HG03175 (cell line): ENCODE measurements at regions not wholly inside any gene's neighbourhood (a gene's known extent, or its start where the extent isn't known, plus 50 kb on each side); places are given as distances from the start of the nearest gene placed in this dataset.

Experiments used
- ATAC-seq: cut with Tn5 transposase; IDR thresholded peaks from one replicate; pipeline ENCODE4 v1.9.1; 2021; ENCODE audit warnings: mild to moderate bottlenecking, moderate library complexity; ENCODE audit not compliant: unreplicated experiment

DNA sequence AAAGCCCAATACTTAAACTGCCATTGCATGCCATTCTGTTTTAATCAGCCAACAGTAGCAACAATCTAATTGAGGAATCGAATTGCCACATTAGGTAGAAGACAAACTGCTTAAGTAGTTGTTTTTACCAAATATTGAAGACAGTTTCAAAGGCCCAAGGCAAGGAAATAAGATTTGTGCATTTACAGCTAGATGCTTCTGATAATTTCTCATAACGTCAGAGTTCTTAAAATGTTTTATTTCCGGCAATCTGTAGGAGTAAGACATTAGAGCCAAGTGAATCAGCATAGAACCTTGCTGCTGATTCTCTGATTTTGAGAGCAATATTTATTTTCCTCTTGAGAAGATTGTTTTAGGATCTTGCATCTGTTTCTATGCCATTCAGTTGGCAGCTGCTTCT is 174.3 kb downstream of the RBM43 start:
- no peak for ATAC-seq

DNA sequence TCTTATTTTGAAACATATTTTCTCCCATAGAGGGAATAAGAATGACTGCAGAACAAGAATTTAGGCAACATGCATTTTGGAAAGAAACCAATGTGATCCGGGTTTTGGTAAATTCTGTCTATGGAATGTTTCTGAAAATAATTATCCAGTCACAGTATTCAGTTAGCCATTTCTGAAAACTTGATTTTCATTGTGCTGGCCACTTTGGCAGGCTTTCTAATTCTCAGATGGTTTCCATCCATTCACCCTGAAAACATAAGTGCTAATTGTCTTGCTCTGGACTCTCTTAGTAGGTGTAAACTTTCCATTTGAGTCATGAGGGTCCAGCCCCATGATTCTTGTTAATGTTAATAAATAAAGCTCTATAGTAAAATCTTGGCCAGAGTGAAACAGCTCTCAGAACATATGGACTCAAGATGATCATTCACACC is 176.5 kb downstream of the RBM43 start:
- no peak for ATAC-seq

DNA sequence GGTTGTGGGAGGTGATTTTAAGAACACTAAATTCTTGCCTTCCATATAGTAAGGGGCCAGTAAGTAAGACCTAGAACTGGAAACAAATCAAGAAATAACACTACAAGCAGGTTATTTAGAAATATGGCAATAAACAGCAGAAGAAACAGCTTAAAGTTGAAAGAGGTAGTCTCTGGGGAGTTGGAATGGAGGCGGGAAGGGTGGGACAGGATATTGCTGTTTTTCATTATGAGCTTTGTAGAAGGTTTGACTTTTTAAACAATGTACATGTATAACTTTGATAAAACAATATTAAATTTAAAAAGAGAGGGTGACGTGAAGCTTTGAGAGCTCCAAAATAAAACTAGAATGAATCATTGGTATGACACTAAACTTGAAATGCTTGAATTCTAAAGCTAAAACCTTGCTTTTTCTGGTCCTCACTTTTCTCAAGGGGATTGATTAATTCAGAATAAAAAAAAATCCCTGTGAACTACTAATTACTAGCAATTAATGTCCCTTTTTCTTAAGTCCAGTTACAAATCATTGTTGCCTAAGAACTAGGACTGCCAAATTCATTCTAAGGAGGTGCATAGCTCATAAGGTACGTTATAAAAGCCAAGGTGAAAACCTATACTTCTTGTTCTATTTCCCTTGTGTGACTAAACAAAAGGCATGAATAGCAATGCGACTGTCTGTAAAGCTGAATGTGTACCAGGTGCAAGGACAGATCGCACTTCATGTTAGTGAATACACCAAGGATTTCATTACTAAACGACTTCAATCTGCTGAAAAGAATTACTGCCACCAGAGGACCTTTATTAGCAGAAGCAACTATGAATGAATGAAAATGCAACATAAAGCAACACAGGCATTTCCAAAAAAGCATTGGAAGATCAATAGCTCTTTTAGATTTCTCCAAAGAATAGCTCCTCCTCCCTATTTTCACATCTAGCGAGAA is 177.5 kb downstream of the RBM43 start:
- ATAC-seq, result no peak

DNA sequence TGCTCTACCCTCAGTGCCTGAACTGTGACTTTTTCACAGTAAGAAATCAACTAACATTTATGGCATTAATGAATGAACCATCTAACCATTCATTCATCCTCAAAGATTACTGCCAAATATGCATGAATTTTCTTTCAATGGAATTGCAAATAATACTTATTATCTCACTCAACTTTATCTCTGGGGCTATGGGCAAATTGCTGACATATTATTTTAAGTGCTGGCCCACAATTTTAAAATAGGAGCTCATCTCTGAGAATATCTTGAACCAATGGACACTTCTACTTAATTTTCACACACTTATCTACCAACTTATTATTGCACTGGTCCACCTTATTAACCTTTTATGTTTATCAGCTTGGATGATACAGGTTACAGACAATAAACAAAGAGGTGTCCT is 182.8 kb downstream of the RBM43 start:
- no peak for ATAC-seq

DNA sequence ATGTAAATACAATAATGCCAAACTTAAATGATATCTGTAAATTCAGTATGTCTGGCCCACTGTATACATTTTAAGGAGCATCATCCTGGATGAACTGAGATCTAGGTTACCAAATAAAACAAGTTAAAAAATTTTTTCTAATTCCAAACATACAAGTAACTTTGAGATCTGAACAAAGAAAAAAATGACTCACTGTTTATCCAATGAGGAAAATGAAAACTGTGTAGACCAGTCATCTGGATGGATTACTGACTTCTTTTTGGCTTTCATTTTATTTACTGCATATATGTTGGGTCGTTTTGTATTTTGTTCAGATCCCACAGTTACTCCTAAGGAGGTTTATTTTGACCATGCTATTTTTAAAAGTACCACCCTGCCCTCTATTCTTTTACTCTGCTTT is 189.8 kb downstream of the RBM43 start:
- no peak for ATAC-seq

DNA sequence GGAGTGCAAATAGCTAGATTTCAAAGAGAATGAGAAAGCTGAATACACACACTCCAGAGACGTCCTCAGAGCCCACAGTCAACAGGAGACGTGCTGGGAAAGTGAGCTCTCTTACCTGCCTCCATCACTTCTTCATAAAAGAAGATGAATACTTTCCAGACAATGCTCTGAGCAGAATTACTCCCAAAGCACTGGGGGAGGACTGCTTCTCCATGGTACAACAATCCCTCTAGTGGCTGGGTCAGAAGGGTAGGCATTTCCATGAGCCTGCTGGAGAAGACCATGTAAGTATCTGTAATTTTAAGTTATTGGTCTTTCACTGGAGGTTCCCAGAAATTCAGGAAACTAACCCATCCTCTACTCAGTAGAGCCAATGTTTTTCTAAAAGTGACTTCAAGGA is 190.3 kb downstream of the RBM43 start:
- ATAC-seq, result no peak

DNA sequence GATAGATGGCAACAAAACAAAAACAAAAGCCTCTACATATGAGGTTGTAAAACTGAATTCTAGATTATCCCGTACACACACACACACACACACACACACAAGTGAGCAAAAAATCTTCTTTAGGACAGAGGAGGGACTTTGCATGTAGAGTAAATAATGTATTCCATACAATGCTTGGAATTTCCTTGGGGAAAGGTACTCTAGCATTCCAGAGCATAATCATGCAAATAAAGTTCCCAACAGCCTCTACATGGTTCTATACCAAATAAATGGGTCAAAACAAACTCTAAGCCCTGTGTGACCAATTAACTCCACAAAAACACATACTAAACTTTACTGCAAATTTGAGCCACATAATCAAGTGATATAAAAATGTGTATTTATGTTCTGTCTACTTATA is 191.4 kb downstream of the RBM43 start:
- ATAC-seq, result no peak

DNA sequence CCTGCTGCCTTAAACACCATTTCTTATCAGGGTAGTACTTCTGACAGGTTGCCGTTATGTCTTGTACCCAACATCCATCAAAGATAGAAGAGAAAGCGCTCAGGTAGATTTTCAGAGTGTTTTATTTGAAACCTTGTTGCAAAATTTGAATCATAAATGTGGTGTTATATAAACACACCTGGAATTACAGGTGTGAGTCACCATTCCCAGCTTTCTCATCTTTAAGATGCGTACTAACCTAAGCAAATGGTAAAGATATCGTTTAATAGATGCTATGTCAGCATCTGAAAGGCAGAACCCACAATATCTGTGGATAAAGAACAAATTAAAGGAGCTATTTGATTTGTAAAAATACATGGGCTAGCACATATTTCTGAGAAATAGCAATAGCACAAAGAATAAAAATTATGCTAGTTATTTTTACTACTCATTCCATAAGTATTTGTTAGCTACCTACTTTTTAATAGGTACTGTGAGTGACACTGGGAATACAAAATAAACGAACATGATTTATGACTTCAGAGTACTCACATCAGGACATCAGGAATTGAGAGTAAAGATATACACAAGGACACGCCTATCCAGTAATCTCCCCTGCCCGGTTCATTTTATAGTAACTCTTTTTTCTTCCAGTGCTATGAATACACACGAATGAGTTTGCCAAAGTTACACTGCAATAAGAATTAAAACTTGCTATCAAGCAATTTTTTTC is 193.8 kb downstream of the RBM43 start:
- no peak for ATAC-seq

DNA sequence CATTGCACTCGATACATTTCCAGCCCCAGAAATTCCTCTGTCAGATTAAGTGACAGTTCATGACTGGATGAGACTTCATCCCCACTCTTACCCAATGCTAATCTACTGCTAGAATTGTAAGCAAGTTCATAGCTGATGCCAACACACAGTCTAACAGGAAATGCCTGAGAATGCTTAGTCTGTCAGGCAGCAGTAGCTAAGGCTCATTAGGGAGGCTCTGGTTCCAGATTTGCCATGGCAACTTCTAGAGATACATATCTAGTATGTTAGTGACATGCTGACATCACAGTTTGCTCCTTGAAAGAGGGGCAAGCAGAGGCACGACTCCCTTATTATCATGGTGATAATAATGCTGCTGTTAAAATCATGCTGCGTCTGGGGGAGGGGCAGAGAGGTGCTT is 198.4 kb downstream of the RBM43 start:
- no peak for ATAC-seq

DNA sequence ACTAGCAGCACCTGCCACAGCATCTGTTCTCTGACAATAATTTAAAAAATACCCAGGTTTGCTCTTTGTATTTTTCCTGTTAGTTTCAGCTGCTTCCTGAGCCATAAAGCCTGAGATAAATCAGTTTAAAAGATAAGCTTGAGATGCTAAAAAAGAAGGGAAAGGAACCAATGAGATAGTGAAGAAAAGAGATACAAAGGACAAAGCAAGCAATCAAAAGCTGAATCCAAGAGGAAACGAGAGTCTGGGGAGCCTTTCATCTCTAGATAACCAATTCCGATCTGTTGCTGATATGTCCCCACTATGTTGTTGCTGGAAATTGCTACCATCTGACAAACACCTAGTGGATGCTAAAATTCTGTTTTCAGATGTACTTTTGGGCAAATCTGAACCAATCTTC is 201.4 kb downstream of the RBM43 start:
- no peak for ATAC-seq

DNA sequence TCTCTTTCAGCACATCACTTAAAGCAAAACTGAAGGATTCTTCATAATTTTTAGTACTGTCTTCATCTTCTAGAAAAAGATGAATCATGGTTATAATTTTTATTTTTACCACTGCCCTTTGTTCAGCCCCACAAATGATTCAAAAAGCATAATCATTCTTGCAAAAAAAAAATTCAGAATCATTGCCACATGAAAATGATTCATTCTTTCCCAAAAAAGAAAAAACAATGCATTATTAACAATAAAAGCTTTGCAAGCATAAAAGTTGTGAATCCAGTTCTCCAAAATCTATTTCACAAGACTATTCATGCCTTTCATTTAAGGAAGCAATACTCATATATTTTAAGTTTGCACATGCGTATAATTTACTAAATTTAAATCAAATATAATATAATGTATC is 204.8 kb downstream of the RBM43 start:
- no peak for ATAC-seq

DNA sequence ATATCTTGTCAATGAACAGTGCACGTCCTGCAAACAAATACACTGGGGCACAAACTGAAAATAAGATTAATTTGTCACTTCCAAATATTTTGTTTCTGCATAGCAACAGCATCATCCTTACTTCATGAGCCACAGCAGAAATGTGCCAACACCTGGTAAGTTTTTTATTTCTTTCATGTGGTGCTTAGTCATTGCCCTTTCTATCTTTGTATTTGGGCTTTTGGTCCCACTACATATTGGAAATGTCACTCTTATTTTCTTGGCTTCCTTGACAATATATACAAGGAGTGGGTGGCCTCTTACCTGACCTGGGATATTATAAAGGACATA is 208.0 kb downstream of the RBM43 start:
- no peak for ATAC-seq

DNA sequence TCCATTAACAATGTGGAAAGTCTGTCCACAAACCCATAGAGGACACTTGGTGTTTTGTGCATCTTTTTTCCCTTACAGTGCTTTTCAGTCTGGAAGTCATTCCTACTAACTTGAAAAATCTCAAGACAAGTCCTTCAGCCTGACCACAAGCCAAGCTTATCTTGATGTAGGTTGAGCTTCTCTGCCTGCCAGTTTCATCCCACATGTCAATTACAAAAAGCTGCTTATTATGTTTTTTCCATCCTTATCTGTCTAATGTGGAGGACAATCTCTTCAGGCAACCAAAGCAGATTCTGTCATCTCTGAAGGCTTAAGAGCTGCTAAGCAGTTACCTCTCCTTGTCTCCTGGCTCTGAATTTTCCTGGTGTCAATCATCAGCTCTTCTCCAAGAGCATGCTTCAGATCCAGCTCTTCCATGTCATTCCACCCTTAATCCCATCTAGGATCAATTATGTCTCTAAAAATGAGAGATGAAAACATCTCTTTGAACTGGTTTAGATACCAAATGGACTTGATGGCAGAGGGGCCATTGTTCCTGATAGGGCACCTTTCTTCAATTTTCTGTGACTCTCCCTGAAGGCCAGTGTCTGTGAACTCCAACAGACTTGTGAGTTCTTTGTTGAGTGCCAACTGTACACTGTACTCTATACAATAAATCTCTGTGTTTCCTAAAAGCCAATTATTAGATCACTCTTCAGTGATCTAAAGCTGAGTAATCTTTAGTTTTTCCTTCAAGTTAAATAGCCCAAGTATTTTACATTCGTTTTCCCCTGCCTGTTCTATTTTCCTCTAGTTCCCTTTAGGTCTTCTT is 208.6 kb downstream of the RBM43 start:
- no peak for ATAC-seq

DNA sequence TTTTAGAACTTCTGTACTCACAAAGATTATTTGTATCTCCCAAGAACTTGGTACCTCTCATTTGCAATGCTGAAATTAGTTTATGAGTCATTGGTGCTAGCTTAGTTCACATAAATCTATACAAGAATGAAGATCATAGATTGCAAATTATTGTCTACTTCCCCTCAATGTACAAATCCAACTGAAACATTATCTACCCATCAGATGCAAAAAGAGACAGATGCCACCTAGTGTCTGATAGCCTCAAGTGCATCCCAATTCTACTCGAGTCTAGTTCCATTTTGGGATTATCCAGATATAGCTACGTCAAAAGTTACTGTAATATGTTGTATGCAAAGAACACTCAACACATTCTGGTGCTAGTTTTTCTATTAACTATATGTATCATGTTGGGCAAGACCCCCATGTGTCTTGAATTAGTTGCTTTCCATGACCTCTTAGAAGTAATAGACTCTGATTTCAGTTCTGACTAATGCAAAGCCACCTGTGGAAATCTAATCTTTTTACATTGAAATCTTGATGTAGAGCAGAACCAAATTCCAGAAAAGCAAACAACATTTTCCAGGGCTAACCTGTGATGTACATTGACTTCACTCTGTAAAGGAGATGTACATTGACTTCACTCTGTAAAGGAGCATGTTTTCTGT is 210.0 kb downstream of the RBM43 start:
- peak; percentile 93 for ATAC-seq

DNA sequence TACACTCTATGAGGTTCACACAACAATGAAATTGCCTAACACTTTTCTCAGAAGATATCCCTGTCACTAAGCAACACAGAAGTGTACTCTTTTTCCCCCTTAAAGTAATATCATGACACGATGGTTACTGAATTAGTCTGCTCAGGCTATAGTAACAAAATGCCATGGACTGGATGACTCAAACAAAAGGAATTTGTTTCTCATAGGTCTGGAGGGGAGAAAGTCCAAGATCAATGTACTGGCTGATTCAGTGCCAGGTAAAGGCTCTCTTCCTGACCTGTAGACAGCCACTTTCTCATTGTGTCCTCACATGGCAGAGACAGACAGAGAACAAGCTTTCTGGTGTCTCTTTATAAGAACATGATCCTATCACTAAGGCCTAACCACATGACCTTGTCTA is 211.9 kb downstream of the RBM43 start:
- no peak for ATAC-seq

DNA sequence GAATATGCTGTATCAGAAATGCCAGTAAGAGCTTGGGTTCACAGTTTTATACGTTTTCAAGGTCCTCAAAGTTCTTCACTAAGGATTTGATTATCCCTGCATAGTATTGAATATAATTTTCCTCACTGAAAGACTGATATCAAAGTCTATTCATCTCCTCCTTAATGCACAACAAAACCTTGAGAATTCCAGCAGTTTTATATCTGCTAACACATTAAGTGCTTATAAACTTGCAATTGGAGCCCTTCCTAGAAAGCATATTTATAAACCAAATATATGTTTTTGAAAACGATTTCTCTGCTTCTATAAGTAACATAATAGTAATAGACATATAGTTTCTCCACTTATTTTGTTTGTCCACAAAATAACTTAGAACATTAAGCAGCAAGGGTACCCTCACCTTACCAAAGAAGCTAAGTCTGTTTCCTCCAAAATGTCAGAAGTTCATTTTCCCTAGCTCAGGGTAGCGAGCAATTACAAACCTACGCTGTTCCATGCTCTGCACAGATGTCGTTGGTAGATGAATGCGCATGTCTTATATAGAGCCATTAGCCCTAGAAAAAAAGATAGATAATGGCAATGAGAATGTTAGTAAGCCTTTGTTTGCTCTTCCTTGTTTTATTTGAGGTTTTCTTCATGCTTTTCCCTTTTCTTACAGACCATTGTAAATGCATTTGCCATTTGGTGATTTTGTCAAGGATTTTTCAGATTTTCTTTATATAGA is 213.2 kb downstream of the RBM43 start:
- ATAC-seq, result no peak

DNA sequence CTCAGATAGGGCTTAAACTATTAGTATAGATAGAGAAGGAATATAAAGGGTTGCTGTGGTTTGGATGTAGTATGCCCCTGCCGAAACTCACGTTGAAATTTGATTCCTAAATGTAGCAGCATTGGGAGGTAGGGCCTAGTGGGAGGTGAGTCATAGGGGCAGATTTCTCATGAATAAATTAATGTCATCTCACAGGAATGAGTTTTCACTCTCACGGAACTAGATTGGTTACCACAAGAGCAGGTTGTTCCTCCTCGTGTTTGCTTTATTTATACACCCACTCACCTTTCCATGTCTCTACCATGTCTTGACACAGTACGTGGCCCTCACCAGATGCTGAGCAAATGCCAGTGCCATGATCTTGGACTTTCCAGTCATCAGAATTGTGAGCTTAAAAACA is 218.2 kb downstream of the RBM43 start:
- ATAC-seq, result no peak

DNA sequence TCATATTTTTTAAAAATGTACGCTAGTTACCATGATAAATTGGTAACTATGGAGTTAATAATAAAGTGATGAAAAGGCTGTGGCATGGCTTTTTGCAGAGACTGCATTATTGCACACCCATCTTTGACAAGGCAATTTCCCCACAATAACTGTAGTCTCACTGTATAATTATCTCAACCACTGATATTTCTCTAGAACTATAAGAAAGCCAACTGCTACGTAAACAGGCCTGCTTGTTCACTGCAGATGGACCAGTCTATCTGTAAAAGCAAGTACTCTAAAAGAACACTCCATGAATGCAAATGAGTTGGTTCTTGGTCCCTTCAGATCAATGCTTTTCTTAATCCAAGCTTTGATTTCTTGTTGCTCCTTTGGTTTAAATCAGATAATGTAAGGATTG is 218.7 kb downstream of the RBM43 start:
- ATAC-seq, result no peak

DNA sequence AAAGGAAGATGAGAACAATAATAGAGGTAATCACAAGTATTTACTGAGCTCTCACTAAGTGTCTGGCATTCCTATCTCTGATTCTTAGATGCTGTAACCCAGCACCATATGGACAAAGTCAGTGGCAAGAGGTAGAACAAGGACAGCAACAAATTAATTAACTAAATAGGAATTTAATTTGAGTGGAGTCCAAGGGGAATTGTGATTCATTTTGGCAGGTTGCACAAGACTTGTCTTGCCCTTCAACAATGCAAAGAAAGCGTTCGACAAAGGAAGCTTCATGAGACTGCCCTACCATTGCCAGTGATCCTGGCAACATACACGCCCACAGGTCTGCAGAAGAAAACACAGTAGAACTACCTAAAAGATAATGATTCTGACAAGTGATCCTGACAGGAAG is 221.6 kb downstream of the RBM43 start:
- ATAC-seq, result no peak

DNA sequence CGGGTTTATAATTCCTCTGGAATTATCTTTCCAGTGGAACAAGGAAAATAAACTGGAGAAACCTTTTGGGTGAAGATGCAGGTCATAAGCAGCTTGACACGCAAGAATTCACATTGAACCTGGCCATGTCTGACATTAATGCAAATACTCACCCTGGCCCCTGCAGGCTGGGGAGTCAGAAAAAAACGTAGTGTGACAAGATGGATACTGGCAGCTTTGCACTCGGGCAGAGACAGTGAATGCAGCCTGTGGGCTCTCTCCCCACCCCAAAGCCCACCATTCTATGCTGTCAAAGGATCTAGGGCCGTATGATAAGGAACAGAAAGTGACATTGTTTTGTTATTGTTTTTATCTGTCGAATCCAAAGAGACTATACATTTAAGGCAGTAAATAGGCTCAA is 223.1 kb downstream of the RBM43 start:
- no peak for ATAC-seq
